ENCODE measurements at regions not wholly inside any gene's neighbourhood (a gene's known extent, or its start where the extent isn't known, plus 50 kb on each side); places are given as distances from the start of the nearest gene placed in this dataset.
"Not testable (repeated sequence)": the region's sequence is repeated elsewhere in the genome, so short reads cannot be mapped to it uniquely, and the experiment has no call there.

DNA sequence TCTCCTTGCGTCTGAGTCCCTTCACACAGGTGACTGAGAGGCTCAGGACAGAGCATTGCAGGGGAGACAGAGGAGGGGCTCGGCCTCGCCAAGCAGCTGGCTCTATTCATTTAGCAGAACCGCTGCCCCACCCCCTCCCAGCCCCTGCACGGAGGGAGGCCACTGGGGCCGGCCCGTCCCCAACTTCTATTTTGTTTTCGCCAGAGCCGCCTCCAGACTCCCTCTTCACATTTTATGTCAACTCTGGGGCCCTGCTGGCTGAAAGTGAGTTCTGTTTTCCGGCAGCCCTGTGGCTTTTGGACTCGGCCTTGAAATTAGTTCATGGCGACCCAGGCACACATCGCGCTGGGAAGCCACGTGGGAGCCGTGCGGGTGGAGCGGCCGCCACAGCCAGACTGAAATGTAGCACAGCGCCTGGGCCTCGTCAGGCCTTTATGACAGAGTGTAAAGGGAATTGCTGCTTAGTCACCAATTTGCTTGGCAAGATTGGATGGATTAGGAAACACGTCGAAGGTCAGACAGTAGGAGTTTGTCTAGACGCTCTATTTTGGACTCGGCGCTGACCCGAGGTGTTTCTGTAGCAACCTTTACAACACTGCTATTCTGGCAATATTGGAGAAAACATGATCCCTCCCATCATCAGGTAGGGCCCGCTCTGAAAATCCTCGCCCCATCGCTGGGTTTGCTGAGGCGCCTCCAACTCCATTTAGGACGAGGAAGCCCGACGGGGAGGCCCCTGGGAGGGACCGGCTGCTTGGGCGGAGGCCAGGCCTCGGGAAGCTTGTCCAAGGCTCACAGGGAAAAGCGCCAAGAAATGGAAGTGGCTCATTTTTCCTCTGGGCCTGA is 90.7 kb upstream of the CTDP1 start:
- H3K9me3 ChIP-seq: no peaks in the 10 kb centered on the region
- H3K36me3 ChIP-seq: no peaks in the 10 kb centered on the region
- DNase-seq: peak; percentile 91 to 95 (median 93)
- peak overlapping the region; percentile 48 to 86 for H3K27ac ChIP-seq
- TF ChIP-seq EP300 (IDR thresholded peaks at IDR 0.05): peak; percentile 62
- TF ChIP-seq POLR2A (IDR thresholded peaks at IDR 0.05): peak; percentile 32
- TF ChIP-seq, protein P1, sequence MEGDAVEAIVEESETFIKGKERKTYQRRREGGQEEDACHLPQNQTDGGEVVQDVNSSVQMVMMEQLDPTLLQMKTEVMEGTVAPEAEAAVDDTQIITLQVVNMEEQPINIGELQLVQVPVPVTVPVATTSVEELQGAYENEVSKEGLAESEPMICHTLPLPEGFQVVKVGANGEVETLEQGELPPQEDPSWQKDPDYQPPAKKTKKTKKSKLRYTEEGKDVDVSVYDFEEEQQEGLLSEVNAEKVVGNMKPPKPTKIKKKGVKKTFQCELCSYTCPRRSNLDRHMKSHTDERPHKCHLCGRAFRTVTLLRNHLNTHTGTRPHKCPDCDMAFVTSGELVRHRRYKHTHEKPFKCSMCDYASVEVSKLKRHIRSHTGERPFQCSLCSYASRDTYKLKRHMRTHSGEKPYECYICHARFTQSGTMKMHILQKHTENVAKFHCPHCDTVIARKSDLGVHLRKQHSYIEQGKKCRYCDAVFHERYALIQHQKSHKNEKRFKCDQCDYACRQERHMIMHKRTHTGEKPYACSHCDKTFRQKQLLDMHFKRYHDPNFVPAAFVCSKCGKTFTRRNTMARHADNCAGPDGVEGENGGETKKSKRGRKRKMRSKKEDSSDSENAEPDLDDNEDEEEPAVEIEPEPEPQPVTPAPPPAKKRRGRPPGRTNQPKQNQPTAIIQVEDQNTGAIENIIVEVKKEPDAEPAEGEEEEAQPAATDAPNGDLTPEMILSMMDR (IDR thresholded peaks at IDR 0.05): peak in 1 of 3 donors; percentile 31
- intact Hi-C loops (cut with DNase I): no loop called here
- H3K4me1 ChIP-seq (ENCODE audit: insufficient read depth): peaks cover 32% of the 10 kb centered on the region
- no peaks in the 10 kb centered on the region for H3K27me3 ChIP-seq
- WGBS, 3 donors: 4 to 8% (median 6%) methylated on average over 38 of the region's 38 CpGs
- no peak overlapping the region for H3K4me3 ChIP-seq

DNA sequence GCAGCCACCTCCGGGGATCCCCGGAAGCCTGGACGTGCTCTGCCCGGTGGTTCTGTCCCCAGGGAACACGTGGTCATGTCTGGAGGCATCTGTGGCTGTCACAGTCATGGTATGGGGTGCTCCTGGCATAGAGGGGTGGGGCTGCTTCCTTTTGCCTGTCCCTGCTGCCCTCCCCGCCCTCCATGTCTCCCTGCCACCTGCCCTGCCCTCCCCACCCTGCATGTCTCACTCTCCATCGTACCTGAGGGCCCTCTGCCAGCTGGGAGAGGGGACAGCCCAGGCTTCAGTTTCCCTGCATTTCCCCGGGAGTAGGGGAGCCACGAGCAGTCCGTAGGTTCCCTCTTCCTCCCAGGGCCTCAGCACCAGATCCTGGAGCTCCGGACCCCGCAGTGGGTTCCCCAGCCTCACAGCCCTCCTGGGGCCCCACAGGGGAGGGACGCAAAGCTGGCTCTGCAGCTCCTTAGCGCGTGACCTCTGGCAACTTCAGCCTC is 90.0 kb upstream of the CTDP1 start:
- intact Hi-C loops (cut with DNase I): no loop called here
- Histone ChIP-seq H3K4me3 (no peak overlapping the region), H3K27ac (peak overlapping the region; percentile 48 to 86), H3K4me1 (ENCODE audit: insufficient read depth) (peaks cover 32% of the 10 kb centered on the region), H3K36me3 (no peaks in the 10 kb centered on the region), H3K27me3 (no peaks in the 10 kb centered on the region), H3K9me3 (no peaks in the 10 kb centered on the region)
- 47 to 51% (median 48%) methylated on average over 15 of the region's 15 CpGs for WGBS, 3 donors
- TF ChIP-seq, protein P1 (IDR thresholded peaks at IDR 0.05): no peak
- TF ChIP-seq EP300 (IDR thresholded peaks at IDR 0.05) (no peak), POLR2A (IDR thresholded peaks at IDR 0.05) (no peak)
- DNase-seq: peak in 2 of 5 donors; percentile 54 to 59

DNA sequence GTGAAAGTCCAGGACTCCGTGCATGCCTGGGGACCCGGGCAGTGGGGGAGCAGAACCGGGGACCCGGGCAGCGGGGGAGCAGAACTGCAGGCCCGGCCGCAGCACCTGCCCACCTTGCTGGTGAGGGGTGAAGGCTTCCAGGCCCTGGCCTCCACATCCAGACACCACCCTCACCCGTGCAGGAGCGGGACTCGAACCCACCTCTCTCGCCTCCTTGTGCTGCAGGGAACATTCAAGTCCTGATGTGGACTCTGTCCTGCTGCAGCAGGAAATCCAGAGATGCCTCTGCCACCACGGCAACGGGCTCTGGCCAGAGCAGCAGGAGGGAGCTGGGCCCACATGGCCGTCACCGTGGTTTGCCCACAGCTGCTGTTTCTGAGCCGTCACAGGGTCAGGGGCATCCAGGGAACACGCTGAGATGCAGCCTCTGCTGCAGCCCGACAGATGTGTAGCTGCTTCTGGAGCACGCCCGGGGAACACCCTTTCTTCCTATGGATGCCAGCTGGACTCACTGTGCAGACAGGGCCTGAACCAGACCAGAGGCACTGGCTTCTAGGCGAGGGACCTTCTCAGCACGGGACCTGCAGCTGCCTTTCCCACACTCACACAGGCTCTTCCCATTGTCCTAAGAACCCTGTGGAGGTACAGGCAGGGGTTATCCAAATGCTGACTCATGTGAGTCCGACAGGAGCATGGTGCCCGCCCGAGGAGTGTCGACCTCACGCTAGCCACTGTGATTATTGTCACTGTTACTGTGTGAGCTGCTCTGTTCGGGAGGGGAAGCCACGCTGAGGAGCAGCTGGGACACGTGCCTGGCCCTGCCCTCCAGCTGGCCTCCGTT is 89.2 kb upstream of the CTDP1 start:
- no peak for TF ChIP-seq POLR2A (IDR thresholded peaks at IDR 0.05)
- TF ChIP-seq, protein P1 (IDR thresholded peaks at IDR 0.05): no peak
- no peak for TF ChIP-seq EP300 (IDR thresholded peaks at IDR 0.05)
- 63 to 76% (median 75%) methylated on average over 31 of the region's 31 CpGs for WGBS, 3 donors
- Histone ChIP-seq H3K4me3 (no peak overlapping the region), H3K9me3 (no peaks in the 10 kb centered on the region), H3K4me1 (ENCODE audit: insufficient read depth) (peaks cover 32% of the 10 kb centered on the region), H3K27ac (no peak overlapping the region), H3K27me3 (no peaks in the 10 kb centered on the region), H3K36me3 (no peaks in the 10 kb centered on the region)
- DNase-seq: peak in 2 of 5 donors; percentile 41 to 47
- intact Hi-C loops (cut with DNase I): no loop called here

DNA sequence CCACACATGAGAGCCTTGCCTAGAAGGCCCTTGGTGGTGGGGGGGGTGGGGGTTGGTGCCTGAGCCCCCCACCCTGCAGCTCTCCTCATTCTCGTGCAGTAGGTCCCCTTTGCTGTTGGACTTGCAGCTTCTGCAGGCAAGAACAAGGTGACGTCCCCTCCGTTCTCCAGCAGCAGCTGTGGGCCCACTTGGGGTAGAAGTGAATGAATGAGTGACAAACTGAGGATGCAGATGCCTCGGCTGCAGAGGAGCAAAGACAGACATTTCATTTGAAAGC is 88.6 kb upstream of the CTDP1 start:
- no peak overlapping the region for H3K27ac ChIP-seq
- no peaks in the 10 kb centered on the region for H3K27me3 ChIP-seq
- 87 to 92% (median 89%) methylated on average over 4 of the region's 4 CpGs for WGBS, 3 donors
- peaks cover 30% of the 10 kb centered on the region for H3K4me1 ChIP-seq (ENCODE audit: insufficient read depth)
- H3K36me3 ChIP-seq: no peaks in the 10 kb centered on the region
- no peak overlapping the region for H3K4me3 ChIP-seq
- intact Hi-C loops (cut with DNase I): no loop called here
- peak in 1 of 5 donors; percentile 23 for DNase-seq
- no peak for TF ChIP-seq EP300 (IDR thresholded peaks at IDR 0.05)
- TF ChIP-seq, protein P1 (IDR thresholded peaks at IDR 0.05): no peak
- TF ChIP-seq POLR2A (IDR thresholded peaks at IDR 0.05): no peak
- no peaks in the 10 kb centered on the region for H3K9me3 ChIP-seq

DNA sequence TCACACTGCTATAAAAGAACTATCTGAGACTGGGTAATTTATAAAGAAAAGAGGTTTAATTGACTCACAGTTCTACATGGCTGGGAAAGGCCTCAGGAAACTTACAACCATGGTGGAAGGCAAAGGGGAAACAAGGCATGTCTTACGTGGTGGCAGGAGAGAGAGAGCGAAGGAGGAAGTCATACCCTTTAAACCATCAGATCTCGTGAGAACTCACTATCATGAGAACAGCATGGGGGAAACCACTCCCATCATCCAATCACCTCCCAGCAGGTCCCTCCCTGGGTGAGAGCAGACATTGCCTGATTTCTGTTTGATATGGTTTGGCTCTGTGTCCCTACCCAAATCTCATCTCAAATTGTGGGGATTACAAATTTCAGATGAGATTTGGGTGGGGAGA is 86.9 kb upstream of the CTDP1 start:
- 79 to 89% (median 87%) methylated on average over 3 of the region's 3 CpGs for WGBS, 3 donors
- intact Hi-C loops (cut with DNase I): not testable (repeated sequence)

More for the DNA sequence above, 86.9 kb upstream of the CTDP1 start:
- not testable (repeated sequence) for DNase-seq, H3K4me3 ChIP-seq, H3K36me3 ChIP-seq, H3K9me3 ChIP-seq, H3K27ac ChIP-seq, H3K27me3 ChIP-seq
- H3K4me1 ChIP-seq (ENCODE audit: insufficient read depth): peaks cover 22% of the 10 kb centered on the region

Data from ovary (tissue), 7 donors.